ENCODE measurements at regions not wholly inside any gene's neighbourhood (a gene's known extent, or its start where the extent isn't known, plus 50 kb on each side); places are given as distances from the start of the nearest gene placed in this dataset.

- DNase-seq (ENCODE audit: low spot score): peak; percentile 59
These were observed 497.6 kb upstream of the FAM98A start for GRCh38 chr2:34096562-34097171.

DNA sequence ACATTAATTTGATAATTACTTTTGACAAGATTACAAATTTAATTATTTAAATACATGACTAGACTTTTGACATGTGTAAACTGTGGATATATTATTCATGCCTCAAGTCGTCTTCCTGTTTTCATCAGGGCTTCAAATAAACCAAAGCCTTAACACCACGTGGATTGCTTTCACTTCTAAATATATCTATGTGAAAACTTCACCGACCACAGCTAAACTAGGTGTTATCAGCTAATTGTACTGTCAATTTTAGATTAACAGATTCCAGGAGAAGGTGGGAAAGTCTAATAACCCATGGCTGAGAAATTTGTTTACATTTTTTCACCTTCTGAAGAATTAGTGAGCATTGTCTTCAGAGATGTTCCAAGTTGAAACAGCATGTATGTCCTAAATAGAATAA is 494.7 kb upstream of the FAM98A start:
- no peak for DNase-seq (ENCODE audit: low spot score)

DNA sequence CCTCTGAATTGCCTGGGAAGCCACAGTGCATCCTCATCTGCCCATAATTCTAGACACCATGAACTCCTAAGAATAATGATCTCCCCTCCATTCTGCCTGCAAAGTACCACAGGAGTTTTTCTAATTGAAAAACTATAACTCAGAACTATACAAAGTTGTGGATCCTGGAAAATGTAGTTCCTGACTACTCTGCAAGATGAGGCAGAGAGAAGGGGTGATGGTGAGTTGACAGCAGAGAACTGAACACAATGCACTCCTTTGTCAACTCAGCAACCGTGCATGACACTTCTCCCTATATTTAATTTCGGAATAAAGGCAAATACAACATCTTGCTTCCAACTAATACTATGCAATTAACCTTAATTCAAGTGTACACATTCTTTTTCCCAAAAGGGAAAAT is 471.1 kb upstream of the FAM98A start:
- no peak for DNase-seq (ENCODE audit: low spot score)

DNA sequence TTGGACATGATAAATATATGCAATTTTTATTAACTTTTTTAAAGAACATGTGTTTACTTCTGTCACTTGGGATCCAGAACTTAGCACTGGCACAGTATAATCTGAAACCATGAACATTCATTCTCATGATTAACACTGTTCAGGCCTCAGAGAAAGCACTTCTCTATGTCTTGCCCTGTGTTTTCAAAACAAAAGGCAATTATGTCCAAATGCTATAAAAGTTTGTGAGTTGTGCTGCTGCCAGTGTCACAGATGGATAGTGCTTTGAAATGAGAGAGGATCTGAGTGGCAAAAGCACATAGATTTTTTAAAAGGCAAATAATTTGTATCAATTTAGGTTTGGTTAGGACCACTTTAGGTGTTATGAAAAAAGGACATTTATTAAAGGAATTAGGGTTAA is 470.5 kb upstream of the FAM98A start:
- DNase-seq (ENCODE audit: low spot score): no peak

DNA sequence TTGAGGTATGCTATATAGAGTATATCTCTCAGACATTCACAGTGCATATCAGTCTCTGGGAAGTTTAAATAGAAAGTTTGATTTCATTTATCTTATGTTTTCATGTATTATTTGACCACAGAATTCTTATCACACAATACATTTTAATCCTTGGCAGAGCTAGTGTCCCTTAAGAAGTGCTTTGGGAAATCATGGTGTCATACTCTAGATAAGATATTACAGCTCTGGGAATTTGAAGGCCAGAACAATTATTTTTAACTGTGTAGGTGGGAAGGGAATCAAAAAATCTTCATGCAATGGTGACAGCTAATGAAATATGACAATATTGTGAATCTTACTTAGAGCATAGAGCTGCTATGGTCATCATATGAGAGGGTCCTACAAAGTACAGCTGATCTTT is 451.3 kb upstream of the FAM98A start:
- no peak for DNase-seq (ENCODE audit: low spot score)

DNA sequence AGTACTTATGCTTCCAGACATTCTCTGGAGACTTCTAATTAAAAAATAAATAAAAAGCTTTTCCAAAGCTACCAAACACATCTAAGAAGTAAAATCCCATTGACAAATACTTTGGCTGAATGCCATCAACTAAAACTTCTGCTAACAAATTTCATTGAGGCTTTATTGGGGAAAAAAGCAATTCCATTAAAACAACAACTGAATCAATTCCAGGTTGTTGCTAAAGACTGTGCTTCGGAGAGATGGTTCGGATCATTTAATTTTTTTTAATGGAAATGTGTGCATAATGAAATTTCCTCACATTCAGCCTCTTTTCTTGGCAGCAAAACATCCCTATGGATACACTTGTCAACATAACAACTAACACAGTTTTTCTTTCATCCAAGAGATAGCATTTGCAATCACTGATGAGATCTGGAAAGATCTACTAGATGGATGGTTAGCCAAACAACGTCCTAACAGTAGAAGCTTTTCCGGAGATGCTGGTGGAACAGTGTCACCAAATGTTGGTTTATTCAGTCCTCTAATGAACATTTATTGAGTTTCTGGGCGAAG is 446.1 kb upstream of the FAM98A start:
- no peak for DNase-seq (ENCODE audit: low spot score)

DNA sequence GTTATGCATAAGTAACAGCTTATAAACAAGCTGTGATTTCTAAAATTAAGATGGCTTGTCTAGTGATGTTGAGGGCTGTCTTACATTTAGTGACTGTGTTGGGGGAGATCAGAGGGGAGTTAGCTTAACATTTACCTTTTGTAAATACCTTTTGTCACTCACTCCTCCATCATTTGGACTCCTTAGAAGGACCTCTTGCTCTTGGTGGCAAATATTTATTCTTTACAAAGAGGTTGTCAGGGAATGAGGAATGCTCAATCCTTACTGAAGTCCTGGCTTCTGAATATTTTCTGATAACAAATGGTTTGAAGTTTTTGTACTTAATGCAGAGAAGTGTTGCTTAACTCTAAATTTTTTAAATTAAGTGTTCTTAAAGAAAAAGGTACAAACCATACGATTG is 438.8 kb upstream of the FAM98A start:
- DNase-seq (ENCODE audit: low spot score): no peak

GRCh38 chr2:34037157-34037556 is 438.1 kb upstream of the FAM98A start:
- no peak for DNase-seq (ENCODE audit: low spot score)

DNA sequence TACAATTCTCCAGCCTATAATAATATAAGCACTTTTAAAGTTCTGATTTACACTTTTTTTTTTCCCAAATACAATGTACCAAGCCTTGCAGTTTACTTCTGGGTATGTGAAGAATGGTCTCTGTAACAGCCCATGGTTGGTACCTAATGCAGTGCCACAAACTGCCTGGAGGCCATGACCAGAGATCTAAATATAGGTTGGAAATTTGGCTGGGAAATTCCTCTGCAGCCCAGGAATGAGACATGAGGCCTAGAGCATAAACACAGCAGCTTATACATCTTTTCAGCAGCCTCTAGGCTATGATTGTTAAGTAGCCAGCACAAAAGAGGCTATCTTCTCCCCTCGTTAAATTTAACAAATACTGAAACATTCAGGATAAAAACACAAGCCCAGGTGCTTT is 432.0 kb upstream of the FAM98A start:
- DNase-seq (ENCODE audit: low spot score): no peak

- no peak for DNase-seq (ENCODE audit: low spot score)
These were observed 431.2 kb upstream of the FAM98A start for GRCh38 chr2:34030273-34030672.

- DNase-seq (ENCODE audit: low spot score): no peak
These were observed 430.0 kb upstream of the FAM98A start for GRCh38 chr2:34029073-34029472.

- DNase-seq (ENCODE audit: low spot score): no peak
These were observed 426.1 kb upstream of the FAM98A start for GRCh38 chr2:34025196-34025595.

GRCh38 chr2:34012715-34013302 is 413.7 kb upstream of the FAM98A start:
- DNase-seq (ENCODE audit: low spot score): peak; percentile 76

- no peak for DNase-seq (ENCODE audit: low spot score)
These were observed 412.6 kb upstream of the FAM98A start for GRCh38 chr2:34011684-34012083.

- no peak for DNase-seq (ENCODE audit: low spot score)
These were observed 406.8 kb upstream of the FAM98A start for GRCh38 chr2:34005901-34006300.

- no peak for DNase-seq (ENCODE audit: low spot score)
These were observed 405.8 kb upstream of the FAM98A start for GRCh38 chr2:34004936-34005335.

- no peak for DNase-seq (ENCODE audit: low spot score)
These were observed 404.7 kb upstream of the FAM98A start for GRCh38 chr2:34003795-34004194.

DNA sequence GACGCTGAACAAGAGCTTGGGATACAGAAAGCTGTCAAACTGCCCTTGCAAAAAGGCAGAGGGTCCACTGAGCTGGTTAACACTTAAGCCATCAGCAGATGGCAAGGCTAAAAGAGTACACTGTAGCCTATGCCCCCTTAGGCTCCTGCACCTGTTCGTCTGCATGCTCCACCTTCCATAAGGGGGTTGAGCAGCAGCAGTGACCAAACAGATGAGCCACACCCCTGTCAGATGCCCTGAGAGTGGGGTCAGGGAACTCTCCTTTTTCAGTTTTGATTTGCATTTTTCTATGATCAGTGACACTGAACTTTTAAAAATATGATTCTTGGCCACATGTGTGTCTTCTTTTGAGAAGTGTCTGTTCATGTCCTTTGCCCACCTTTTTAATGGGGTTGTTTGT is 402.5 kb upstream of the FAM98A start:
- no peak for DNase-seq (ENCODE audit: low spot score)

DNA sequence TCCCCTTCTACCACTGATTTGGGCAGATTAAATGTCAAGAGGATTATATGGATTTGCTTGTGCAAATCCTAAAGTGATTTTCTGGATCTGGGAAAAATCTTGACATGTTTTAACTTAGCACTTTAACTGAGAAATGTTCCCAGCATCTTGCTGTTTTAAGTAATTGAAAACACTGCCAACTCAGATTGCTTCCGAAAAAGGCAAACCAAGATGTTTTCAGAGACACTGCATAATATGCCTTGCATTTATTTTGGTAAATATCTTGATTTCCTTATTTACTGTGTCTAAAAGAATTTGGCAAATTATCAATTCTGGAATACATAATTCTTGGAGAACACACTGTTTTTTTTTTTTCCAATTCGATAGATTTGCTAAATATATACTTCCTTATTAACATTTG is 385.0 kb upstream of the FAM98A start:
- no peak for DNase-seq (ENCODE audit: low spot score)

DNA sequence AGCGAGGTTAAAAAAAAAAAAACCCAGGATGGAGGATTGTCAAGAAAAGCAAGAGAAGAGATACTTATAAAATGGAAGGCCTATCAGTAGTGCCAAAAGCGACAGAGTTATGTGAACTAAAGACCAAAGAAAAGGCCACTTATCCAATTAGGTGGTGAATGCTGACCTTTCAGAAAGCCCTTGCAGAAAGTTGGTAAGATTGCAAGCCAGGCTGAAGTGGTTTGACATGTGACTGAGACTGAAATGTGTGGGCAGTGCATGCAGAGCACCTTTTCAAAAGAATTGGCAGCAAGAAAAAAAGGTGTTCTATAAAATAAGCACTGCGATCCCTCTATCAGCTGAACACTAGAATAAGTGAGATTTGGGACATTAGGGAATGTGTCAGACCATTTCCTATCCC is 379.4 kb upstream of the FAM98A start:
- DNase-seq (ENCODE audit: low spot score): no peak

DNA sequence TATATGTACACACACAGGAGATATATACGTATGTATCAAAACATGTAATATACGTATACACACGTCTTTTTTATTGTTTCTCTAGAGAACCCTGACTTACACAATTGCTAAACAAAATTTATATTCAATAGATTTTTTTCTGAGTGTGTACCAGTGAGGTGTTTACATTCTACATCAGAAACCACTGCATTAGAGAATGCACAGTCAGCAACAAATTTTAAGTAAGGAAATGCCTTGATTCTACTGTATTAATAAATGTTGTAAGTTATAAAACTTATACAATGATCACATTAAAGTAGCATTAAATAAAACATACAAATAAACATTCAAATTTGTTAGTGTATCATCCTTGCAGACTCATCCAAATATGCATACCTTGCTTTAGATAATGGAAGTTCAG is 376.4 kb upstream of the FAM98A start:
- no peak for DNase-seq (ENCODE audit: low spot score)

DNA sequence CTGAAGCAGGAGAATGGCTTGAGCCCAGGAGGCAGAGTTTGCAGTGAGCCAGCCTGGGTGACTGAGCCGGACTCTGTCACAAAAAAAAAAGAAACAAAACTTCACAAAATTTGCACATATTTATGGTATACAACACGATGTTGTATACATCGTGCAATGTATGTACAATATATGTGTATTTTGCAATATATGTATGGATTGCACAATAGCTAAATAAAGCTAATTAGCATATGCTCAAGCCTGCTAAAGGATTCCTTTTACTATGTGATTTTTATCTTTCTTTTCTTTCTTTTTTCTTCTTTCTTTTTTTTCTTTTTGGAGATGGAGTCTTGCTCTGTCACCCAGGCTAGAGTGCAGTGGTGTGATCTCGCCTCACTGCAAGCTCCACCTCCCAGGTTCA is 368.0 kb upstream of the FAM98A start:
- DNase-seq (ENCODE audit: low spot score): no peak

- no peak for DNase-seq (ENCODE audit: low spot score)
These were observed 359.5 kb upstream of the FAM98A start for GRCh38 chr2:33958591-33958990.

DNA sequence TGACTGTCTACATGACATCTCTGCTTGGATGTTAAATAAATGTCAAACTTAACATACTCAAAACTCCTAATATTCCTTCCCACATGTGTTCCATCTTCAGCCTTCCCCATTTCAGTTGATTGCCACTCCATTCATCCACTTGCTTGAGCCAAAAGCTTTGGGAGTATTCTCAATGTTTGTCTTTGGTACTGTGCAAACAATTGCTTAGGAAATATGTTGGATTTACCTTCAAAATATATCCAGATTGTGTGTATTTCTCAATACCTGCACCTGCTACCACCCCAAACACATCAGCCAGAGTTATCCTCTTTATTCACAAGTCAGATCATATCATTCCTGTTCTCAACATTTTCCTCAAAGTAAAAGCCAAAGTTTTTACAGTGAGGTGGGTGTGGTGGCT is 350.3 kb upstream of the FAM98A start:
- no peak for DNase-seq (ENCODE audit: low spot score)
